Bronchial epithelial cell (primary cell): ENCODE measurements at regions not wholly inside any gene's neighbourhood (a gene's known extent, or its start where the extent isn't known, plus 50 kb on each side); places are given as distances from the start of the nearest gene placed in this dataset.

Source experiments
- DNase-seq: peaks from one replicate; pipeline ENCODE4 v3.0.0-alpha.2; 2010; ENCODE audit warnings: low read depth
- FAIRE-seq: peaks from 2 replicates; lab custom pipeline; 2011; peaks lifted over from hg19 to GRCh38; lab: Jason Lieb, UNC
- H3K27me3 ChIP-seq: 2 replicates; pipeline ENCODE4 v1.5.1; 2011; ENCODE audit warnings: low read length; ENCODE audit not compliant: control insufficient read depth, insufficient read depth
- H3K36me3 ChIP-seq: 2 replicates; pipeline ENCODE4 v1.5.1; 2011; ENCODE audit warnings: low read length; ENCODE audit not compliant: control insufficient read depth, insufficient read depth
- H3K4me3 ChIP-seq: 2 replicates; pipeline ENCODE4 v1.5.1; 2011; ENCODE audit warnings: mild to moderate bottlenecking, low read depth, low read length, control low read depth
- TF ChIP-seq, protein P1 (sequence below): IDR thresholded peaks from 2 replicates; pipeline ENCODE4 v1.5.1; 2011; ENCODE audit warnings: mild to moderate bottlenecking, moderate library complexity, low read length, control low read depth, inconsistent platforms; ENCODE audit not compliant: insufficient read depth, severe bottlenecking

DNA sequence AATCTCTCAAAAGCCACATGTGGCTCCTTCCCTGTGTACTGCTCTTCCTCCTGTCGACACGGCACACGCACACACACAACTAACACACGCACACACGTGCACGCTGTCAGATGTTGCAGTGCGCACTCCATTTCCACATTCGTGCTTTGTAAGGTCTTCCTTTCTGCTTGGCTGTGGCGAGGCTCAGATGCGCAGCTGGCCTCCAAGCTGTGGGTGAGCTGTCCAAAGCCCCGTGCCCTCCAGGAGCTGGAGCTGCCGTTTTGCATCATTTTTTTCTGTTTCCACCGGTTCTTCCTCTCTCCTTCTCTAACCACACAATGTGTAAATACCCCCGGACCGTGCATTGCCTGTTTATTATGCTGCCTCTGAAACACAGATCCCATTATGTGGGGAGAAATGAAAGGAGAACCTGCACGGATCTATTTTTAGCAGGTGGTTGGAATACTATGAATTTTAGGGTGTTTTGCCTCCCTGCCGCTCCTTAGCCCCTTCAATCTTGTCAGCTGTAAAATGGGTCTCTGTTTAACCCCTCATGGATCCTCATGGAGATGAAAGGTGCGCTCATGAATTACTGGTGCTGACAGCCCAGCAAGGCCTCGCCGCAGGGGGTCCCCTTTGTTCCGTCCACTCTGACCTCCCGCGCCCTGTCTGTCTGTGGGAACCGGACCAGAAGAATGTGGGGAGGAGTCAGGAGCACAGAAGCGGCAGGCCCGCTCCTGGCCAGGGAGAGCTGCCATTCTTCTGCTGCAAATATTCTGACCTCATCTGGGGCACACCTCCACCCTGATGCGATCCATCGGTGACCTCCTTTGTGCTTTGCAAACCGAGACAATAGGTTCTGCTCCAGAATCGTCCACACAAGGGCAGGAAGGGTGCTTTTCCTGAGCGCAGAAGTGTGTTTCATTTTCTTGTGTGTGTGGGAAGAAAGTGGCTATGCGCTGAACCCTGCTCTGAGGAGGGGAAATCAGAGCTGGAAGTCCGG, 137.7 kb downstream of the SOX1 start:
- H3K27me3 ChIP-seq, result no peaks in the 10 kb centered on the region
- peak; percentile 40 for FAIRE-seq
- DNase-seq, result no peak

DNA sequence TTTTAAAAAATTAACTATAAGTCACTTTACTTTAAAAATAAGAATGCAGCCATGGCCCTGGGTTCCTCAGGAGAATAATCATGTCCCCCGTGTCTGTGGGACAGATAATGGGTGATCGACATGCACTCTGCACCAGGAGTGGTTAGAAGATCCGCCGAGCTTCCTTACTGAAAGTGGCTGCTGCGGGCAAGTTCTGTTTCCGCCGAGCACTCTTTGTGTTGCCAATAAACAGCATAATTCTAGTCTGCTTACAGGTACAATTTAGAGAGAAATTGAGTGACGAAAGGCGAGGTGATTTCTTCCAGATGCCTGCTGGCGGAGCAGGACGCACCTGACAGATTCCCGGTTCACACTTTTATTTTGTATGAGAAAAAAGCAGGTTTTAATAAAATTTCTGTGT, 139.0 kb downstream of the SOX1 start:
- H3K27me3 ChIP-seq, result no peaks in the 10 kb centered on the region
- no peak overlapping the region for H3K4me3 ChIP-seq
- TF ChIP-seq, protein P1, sequence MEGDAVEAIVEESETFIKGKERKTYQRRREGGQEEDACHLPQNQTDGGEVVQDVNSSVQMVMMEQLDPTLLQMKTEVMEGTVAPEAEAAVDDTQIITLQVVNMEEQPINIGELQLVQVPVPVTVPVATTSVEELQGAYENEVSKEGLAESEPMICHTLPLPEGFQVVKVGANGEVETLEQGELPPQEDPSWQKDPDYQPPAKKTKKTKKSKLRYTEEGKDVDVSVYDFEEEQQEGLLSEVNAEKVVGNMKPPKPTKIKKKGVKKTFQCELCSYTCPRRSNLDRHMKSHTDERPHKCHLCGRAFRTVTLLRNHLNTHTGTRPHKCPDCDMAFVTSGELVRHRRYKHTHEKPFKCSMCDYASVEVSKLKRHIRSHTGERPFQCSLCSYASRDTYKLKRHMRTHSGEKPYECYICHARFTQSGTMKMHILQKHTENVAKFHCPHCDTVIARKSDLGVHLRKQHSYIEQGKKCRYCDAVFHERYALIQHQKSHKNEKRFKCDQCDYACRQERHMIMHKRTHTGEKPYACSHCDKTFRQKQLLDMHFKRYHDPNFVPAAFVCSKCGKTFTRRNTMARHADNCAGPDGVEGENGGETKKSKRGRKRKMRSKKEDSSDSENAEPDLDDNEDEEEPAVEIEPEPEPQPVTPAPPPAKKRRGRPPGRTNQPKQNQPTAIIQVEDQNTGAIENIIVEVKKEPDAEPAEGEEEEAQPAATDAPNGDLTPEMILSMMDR, result no peak
- DNase-seq, result no peak
- no peak for FAIRE-seq
- no peaks in the 10 kb centered on the region for H3K36me3 ChIP-seq

More for the DNA sequence above, 137.7 kb downstream of the SOX1 start:
- H3K4me3 ChIP-seq, result no peak overlapping the region
- TF ChIP-seq, protein P1, result no peak
- H3K36me3 ChIP-seq, result no peaks in the 10 kb centered on the region

DNA sequence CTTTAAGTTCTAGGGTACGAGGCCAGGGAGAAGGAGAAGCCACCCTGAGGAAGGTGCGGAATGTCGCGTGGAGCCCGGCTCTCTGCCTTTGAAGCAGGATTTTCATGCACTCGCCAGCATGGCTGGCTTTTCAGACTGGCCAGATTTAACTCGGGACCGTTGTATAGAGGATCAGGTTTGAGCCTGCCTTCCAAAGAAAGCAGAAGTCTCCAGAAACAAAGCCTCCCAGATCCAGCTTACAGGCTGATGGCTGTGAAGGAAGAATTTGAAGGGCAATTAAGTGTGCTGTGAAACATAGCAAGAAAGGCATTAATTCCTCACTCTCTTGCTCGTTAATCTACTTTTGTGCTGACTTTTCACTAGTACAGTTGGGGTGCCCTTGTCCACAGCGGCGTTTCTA, 140.2 kb downstream of the SOX1 start:
- H3K4me3 ChIP-seq, result no peak overlapping the region
- no peaks in the 10 kb centered on the region for H3K36me3 ChIP-seq
- DNase-seq (no peak), FAIRE-seq (peak; percentile 28)
- H3K27me3 ChIP-seq, result no peaks in the 10 kb centered on the region
- TF ChIP-seq, protein P1, result no peak

DNA sequence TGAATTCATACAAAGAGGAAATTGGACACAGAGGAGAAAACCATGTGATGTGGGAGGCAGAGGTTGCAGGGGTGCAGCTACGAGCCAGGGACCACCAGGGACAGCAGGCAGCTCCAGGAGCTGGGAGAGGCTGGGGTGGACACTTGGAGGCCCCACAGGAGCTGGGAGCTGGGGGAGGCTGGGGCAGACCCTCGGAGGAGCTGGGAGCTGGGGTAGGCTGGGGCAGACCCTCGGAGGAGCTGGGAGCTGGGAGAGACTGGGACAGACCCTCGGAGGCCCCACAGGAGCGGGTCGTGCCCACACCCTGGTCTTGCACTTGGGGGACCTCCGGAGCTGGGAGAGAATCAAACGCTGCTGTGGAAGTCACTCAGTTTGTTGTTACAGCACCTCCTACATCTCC, 141.7 kb downstream of the SOX1 start:
- FAIRE-seq (no peak), DNase-seq (no peak)
- Histone ChIP-seq H3K27me3 (no peaks in the 10 kb centered on the region), H3K36me3 (no peaks in the 10 kb centered on the region), H3K4me3 (no peak overlapping the region)
- TF ChIP-seq, protein P1, result no peak

DNA sequence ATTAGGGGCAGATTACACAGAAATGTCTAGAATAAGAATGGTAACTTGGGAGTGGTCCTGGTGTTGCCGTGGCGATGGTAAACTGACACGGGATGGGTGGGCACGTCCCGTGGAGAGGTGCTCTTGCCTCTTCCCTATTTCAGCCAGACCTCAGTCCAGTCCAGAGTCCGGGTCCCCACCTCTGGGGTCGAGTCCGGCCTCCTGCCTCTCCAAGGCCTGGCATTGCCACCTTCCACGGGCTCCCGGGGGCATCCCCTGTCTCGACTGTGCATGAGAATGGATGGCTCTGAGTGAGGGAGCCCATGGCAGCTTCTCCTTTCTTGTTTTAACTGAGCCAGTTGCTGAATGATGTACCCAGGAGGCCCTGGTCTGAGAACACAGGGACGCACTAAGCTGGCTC, 142.3 kb downstream of the SOX1 start:
- H3K4me3 ChIP-seq, result no peak overlapping the region
- peak; percentile 40 for FAIRE-seq
- TF ChIP-seq, protein P1, result no peak
- DNase-seq, result no peak
- no peaks in the 10 kb centered on the region for H3K27me3 ChIP-seq
- H3K36me3 ChIP-seq, result no peaks in the 10 kb centered on the region
